GM21528 (cell line): ENCODE measurements at regions not wholly inside any gene's neighbourhood (a gene's known extent, or its start where the extent isn't known, plus 50 kb on each side); places are given as distances from the start of the nearest gene placed in this dataset.

Experiments used
- ATAC-seq: cut with Tn5 transposase; IDR thresholded peaks from one replicate; pipeline ENCODE4 v1.9.1; 2021; ENCODE audit warnings: mild to moderate bottlenecking, moderate library complexity; ENCODE audit not compliant: unreplicated experiment, low FRiP score

- ATAC-seq: no peak
Measured at GRCh38 chr16:73616166-73616753, 568.3 kb upstream of the ZFHX3 start.

- no peak for ATAC-seq
Measured at GRCh38 chr16:73615071-73615940, 567.4 kb upstream of the ZFHX3 start.

GRCh38 chr16:73614131-73614530, 566.2 kb upstream of the ZFHX3 start:
- ATAC-seq: no peak

- ATAC-seq: no peak
Measured at GRCh38 chr16:73610605-73611156, 562.8 kb upstream of the ZFHX3 start.

GRCh38 chr16:73610160-73610559, 562.2 kb upstream of the ZFHX3 start:
- ATAC-seq: no peak

- no peak for ATAC-seq
Measured at GRCh38 chr16:73608911-73609310, 561.0 kb upstream of the ZFHX3 start.

GRCh38 chr16:73605309-73605708, 557.4 kb upstream of the ZFHX3 start:
- no peak for ATAC-seq

GRCh38 chr16:73601911-73602310, 554.0 kb upstream of the ZFHX3 start:
- no peak for ATAC-seq

GRCh38 chr16:73599870-73600269, 551.9 kb upstream of the ZFHX3 start:
- ATAC-seq: no peak

- no peak for ATAC-seq
Measured at GRCh38 chr16:73599351-73599750, 551.4 kb upstream of the ZFHX3 start.

- no peak for ATAC-seq
Measured at GRCh38 chr16:73584157-73584556, 536.2 kb upstream of the ZFHX3 start.

GRCh38 chr16:73572135-73572828, 524.4 kb upstream of the ZFHX3 start:
- ATAC-seq: no peak

- ATAC-seq: no peak
Measured at GRCh38 chr16:73569266-73569980, 521.5 kb upstream of the ZFHX3 start.

GRCh38 chr16:73568769-73569168, 520.8 kb upstream of the ZFHX3 start:
- ATAC-seq: no peak

- ATAC-seq: no peak
Measured at GRCh38 chr16:73565925-73566324, 518.0 kb upstream of the ZFHX3 start.

GRCh38 chr16:73565263-73565662, 517.3 kb upstream of the ZFHX3 start:
- ATAC-seq: no peak

GRCh38 chr16:73563709-73564108, 515.8 kb upstream of the ZFHX3 start:
- ATAC-seq: no peak

GRCh38 chr16:73560497-73560896, 512.6 kb upstream of the ZFHX3 start:
- no peak for ATAC-seq

- no peak for ATAC-seq
Measured at GRCh38 chr16:73558219-73558618, 510.3 kb upstream of the ZFHX3 start.

- no peak for ATAC-seq
Measured at GRCh38 chr16:73553941-73554660, 506.2 kb upstream of the ZFHX3 start.
